ENCODE measurements at regions not wholly inside any gene's neighbourhood (a gene's known extent, or its start where the extent isn't known, plus 50 kb on each side); places are given as distances from the start of the nearest gene placed in this dataset.
"Not testable (repeated sequence)": the region's sequence is repeated elsewhere in the genome, so short reads cannot be mapped to it uniquely, and the experiment has no call there.

- no peak for DNase-seq (ENCODE audit: low read depth in 4 of 4, low spot score in 3 of 4)
Measured at GRCh38 chr11:37503411-37504059, 905.5 kb upstream of the RAG2 start.

- DNase-seq (ENCODE audit: low read depth in 4 of 4, low spot score in 3 of 4) = no peak
Measured at GRCh38 chr11:37502202-37502601, 904.2 kb upstream of the RAG2 start.

DNA sequence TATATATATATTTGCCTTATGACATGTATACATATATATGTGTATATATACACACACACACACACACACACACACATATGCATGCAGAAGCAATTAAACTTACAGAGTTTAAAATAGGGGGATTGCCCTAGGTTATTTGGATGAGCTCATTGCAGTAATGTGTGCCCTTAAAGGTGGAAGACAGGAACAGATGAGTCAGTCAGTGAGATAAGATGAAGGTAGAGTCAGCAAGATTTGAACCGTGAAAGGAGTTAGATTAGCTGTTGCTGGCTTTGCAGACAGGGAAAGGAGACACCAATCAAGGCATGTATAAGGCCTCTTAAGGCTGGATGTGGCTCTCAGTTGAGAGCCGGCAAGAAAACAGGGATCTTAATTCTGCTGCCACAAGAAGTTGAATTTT lies 902.4 kb upstream of the RAG2 start:
- DNase-seq (ENCODE audit: low read depth in 4 of 4, low spot score in 3 of 4) = no peak

DNA sequence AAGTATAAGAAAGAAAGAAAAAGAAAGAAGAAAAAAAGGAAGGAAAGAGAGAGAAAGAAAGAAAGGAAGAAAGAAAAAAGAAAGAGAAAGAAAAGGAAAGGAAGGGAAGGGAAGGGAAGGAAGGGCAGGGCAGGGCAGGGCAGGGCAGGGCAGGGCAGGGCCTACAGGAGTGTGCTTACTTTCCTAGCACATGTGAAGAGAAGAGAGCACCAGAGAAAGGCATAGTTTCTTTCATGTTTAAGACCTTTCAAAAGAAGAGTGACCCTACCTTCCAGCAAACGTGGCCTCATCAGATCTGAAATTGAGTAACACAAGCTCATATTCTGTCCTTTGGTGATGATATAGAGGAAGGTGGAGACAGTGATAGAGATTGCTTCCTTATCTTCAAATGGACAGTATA lies 899.3 kb upstream of the RAG2 start:
- no peak for DNase-seq (ENCODE audit: low read depth in 4 of 4, low spot score in 3 of 4)

- no peak for DNase-seq (ENCODE audit: low read depth in 4 of 4, low spot score in 3 of 4)
Measured at GRCh38 chr11:37496201-37496600, 898.2 kb upstream of the RAG2 start.

- DNase-seq (ENCODE audit: low read depth in 4 of 4, low spot score in 3 of 4) = no peak
Measured at GRCh38 chr11:37484298-37484697, 886.3 kb upstream of the RAG2 start.

DNA sequence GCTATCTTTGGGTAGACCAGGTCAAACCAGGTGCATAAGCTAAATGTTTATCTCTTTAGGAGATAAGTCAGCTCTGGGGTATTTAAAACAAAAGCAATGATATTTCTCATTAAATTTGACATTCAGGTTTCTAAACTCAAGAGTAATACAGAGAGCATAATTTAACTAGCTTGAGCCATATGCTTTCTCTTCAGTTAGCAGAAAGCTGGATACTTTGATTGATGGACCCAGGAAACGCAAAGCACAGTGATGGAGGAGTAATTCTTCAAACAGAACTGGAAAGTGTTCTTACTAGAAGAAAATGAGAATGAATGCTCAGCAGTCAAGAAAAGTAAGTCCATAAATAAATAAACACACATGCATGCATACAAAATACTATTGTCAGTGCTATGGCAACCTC lies 885.7 kb upstream of the RAG2 start:
- DNase-seq (ENCODE audit: low read depth in 4 of 4, low spot score in 3 of 4) = no peak

GRCh38 chr11:37474889-37475288 lies 876.9 kb upstream of the RAG2 start:
- DNase-seq (ENCODE audit: low read depth in 4 of 4, low spot score in 3 of 4) = no peak

DNA sequence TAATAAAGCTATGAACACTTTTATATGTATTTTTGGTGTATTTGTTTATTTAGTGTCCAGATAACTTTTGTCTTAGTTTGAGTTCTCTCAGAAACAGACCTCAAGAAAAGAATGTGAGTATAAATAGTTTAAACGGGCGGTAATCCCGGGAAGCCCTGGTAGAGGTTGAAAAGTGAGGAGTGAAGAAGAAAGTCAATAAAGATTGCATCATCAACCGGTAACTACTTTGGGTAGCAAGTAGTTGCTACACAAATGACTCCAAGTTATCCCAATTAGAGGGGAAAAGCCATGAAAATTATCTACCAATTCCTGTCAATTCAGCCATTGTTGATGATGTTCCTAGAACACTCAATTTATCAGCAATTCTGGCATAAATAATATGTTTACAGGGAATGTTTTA lies 870.3 kb upstream of the RAG2 start:
- DNase-seq (ENCODE audit: low read depth in 4 of 4, low spot score in 3 of 4) = no peak

- DNase-seq (ENCODE audit: low read depth in 4 of 4, low spot score in 3 of 4) = no peak
Measured at GRCh38 chr11:37465221-37465620, 867.2 kb upstream of the RAG2 start.

DNA sequence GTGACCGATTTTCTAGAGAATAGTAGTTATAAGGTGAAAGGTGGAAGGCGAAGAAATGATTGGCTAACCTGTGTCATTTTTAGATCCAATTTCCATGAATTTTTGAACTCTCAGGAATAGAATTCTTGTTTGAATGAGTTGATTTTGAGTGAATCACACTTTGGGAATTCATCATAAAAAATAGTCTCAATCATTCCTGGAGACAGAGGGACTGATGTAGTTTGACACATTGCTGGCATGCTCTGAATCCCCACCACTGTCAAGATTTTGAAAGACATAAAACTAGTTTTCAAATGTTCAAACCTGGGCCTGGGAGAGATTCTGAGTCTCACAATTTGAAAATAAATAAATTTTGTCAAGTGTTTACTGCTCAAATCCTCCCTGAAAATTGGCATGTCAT lies 861.4 kb upstream of the RAG2 start:
- no peak for DNase-seq (ENCODE audit: low read depth in 4 of 4, low spot score in 3 of 4)

GRCh38 chr11:37456746-37457145 lies 858.7 kb upstream of the RAG2 start:
- DNase-seq (ENCODE audit: low read depth in 4 of 4, low spot score in 3 of 4) = no peak

GRCh38 chr11:37451903-37452302 lies 853.9 kb upstream of the RAG2 start:
- no peak for DNase-seq (ENCODE audit: low read depth in 4 of 4, low spot score in 3 of 4)

DNA sequence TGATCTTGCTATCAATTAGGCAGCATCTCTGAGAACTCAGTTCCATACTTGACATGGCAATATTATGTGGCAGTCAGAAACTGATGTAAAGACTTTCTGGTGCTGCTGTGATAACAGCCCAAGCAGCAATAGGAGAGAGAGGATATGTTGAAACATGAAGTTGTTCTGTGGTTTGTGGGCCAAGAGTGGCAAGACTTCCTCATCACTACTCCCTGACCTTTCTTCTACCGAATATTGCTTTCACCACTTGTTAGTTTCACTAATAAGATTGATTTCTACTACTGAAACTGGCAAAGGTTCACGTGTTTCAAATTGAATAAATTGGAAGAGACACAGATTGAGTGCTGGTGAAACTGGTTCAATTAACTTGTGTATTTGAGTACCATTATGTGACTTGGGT lies 852.6 kb upstream of the RAG2 start:
- DNase-seq (ENCODE audit: low read depth in 4 of 4, low spot score in 3 of 4) = no peak

GRCh38 chr11:37449146-37449545 lies 851.1 kb upstream of the RAG2 start:
- peak in 3 of 4 donors; percentile 14 to 34 (median 23) for DNase-seq (ENCODE audit: low read depth in 4 of 4, low spot score in 3 of 4)

- no peak for DNase-seq (ENCODE audit: low read depth in 4 of 4, low spot score in 3 of 4)
Measured at GRCh38 chr11:37442576-37442975, 844.5 kb upstream of the RAG2 start.

- not testable (repeated sequence) for DNase-seq (ENCODE audit: low read depth in 4 of 4, low spot score in 3 of 4)
Measured at GRCh38 chr11:37431633-37432230, 833.7 kb upstream of the RAG2 start.

GRCh38 chr11:37430966-37431632 lies 833.1 kb upstream of the RAG2 start:
- DNase-seq (ENCODE audit: low read depth in 4 of 4, low spot score in 3 of 4) = not testable (repeated sequence)

GRCh38 chr11:37422511-37422910 lies 824.5 kb upstream of the RAG2 start:
- DNase-seq (ENCODE audit: low read depth in 4 of 4, low spot score in 3 of 4) = no peak

DNA sequence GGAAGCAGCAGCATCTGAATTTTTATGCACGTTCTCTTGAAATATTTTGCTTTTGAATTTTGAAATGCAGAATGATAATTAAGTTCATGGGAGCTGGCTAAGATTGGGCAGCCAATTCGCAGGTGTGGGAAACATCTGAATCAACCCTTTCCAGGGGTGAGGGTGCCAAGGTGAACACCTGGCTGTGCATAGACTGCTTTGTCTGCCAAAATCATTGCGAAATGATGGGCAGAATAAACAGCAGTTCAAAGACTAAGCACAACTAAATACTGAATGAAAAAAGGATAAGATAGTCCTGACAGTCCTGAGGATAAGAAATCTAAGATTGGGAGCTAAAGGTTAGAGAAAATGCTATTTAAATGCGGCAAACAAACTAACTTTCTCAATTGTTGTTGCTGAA lies 813.3 kb upstream of the RAG2 start:
- DNase-seq (ENCODE audit: low read depth in 4 of 4, low spot score in 3 of 4) = no peak

- no peak for DNase-seq (ENCODE audit: low read depth in 4 of 4, low spot score in 3 of 4)
Measured at GRCh38 chr11:37409124-37409523, 811.1 kb upstream of the RAG2 start.

DNA sequence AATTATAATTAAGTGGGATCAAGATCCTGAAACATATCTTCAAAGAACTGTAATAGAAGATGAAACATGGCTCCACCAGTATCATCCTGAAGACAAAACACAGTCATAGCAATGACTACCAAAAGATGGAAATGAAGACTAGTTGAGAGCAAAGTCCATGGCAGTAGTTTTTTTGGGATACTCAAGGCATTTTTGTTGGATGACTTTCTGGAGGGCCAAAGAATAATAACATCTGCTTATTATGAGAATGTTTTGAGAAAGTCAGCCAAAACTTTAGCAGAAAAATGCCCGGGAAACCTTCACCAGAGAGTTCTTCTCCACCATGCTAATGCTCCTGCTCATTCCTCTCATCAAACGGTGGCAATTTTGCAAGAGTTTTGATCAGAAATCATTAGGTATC lies 809.4 kb upstream of the RAG2 start:
- DNase-seq (ENCODE audit: low read depth in 4 of 4, low spot score in 3 of 4) = no peak

Data from left renal pelvis (tissue), 4 donors.